HepG2 (cell line): ENCODE measurements at regions not wholly inside any gene's neighbourhood (a gene's known extent, or its start where the extent isn't known, plus 50 kb on each side); places are given as distances from the start of the nearest gene placed in this dataset.

Experiments used
- ATAC-seq: fragments of 200-7000 bp; cut with Tn5 transposase; 3 replicates; pipeline ENCODE4 v1.9.1; 2020; ENCODE audit warnings: mild to moderate bottlenecking, moderate library complexity
- BruUV-seq: library from RNA; stranded (reverse); fragments of 400-500 nt; replicated peaks from 2 replicates; lab custom pipeline; 2021; lab: Mats Ljungman, UMichigan
- CTCF ChIA-PET: fragments of 300-600 bp; formaldehyde crosslinking; extraction: SDS; loops from one replicate; lab custom pipeline; 2021; ENCODE audit warnings: low total read pairs, inconsistent platforms, low intra/inter-chr PET ratio; lab: Yijun Ruan, JAX
- POLR2A ChIA-PET: fragments of 350-600 bp; sonication (Branson Sonifier 250); formaldehyde crosslinking; loops from one replicate; lab custom pipeline; 2020; ENCODE audit warnings: antibody characterized with exemption, inconsistent platforms; lab: Yijun Ruan, JAX
- DNase-seq: peaks from one replicate; pipeline ENCODE4 v3.0.0-alpha.2; 2015; ENCODE audit warnings: low spot score
- FAIRE-seq: peaks from 3 replicates; lab custom pipeline; 2011; peaks lifted over from hg19 to GRCh38; lab: Jason Lieb, UNC
- H2AFZ ChIP-seq: one replicate; pipeline ENCODE4 v1.6.1; 2011; ENCODE audit warnings: low read length, inconsistent platforms
- H3K27ac ChIP-seq: fragments of 300-600 bp; 3 replicates; pipeline ENCODE4 v1.8.0; 2011; ENCODE audit warnings: mixed run types, mild to moderate bottlenecking, mixed read lengths, low read length, inconsistent platforms; ENCODE audit not compliant: insufficient read depth; ENCODE audit errors: extremely low read length
- H3K27me3 ChIP-seq, 2 experiments: fragments of 200-600 bp in 1 of 2; 2 replicates in 1 of 2; 3 replicates in 1 of 2; pipeline versions ENCODE4 v1.6.0 to v1.8.0; 2011; ENCODE audit warnings: low read length in 2 of 2, mild to moderate bottlenecking in 2 of 2, moderate library complexity in 2 of 2, inconsistent platforms in 1 of 2; ENCODE audit not compliant: insufficient read depth in 2 of 2, control insufficient read depth in 1 of 2
- H3K36me3 ChIP-seq, 2 experiments: fragments of 200-600 bp in 1 of 2; replicated peaks in 1 of 2; 2 replicates in 1 of 2; 3 replicates in 1 of 2; pipeline versions ENCODE4 v1.5.1 to v1.8.0; 2011; ENCODE audit warnings: low read length in 2 of 2, inconsistent platforms in 1 of 2; ENCODE audit not compliant: insufficient read depth in 2 of 2, control insufficient read depth in 1 of 2
- H3K4me1 ChIP-seq: 2 replicates; pipeline ENCODE4 v1.5.1; 2012; ENCODE audit warnings: low read length, inconsistent platforms; ENCODE audit not compliant: insufficient read depth
- H3K4me2 ChIP-seq: 2 replicates; pipeline ENCODE4 v1.6.0; 2011; ENCODE audit warnings: low read depth, low read length, inconsistent platforms
- H3K4me3 ChIP-seq, 3 experiments: fragments of 200-600 bp in 1 of 3; sonication (generic), shearing (Covaris generic) in 1 of 3; replicated peaks in 1 of 3; 2 replicates each; pipeline ENCODE4 v1.5.1; 2011 to 2016; ENCODE audit warnings: low read length in 3 of 3, inconsistent platforms in 2 of 3, low read depth in 2 of 3, mild to moderate bottlenecking in 2 of 3, control low read depth in 1 of 3, mixed read lengths in 1 of 3; ENCODE audit not compliant: insufficient read depth in 1 of 3
- H3K79me2 ChIP-seq: one replicate; pipeline ENCODE4 v1.6.1; 2011; ENCODE audit warnings: low read length, inconsistent platforms; ENCODE audit not compliant: insufficient read depth
- H3K9ac ChIP-seq: 2 replicates; pipeline ENCODE4 v1.6.0; 2011; ENCODE audit warnings: mild to moderate bottlenecking, low read depth, low read length, inconsistent platforms; ENCODE audit not compliant: insufficient read depth
- H3K9me3 ChIP-seq: 2 replicates; pipeline ENCODE4 v1.5.1; 2012; ENCODE audit warnings: mild to moderate bottlenecking, low read length
- H4K20me1 ChIP-seq: 2 replicates; pipeline ENCODE4 v1.6.0; 2011; ENCODE audit warnings: inconsistent platforms, mild to moderate bottlenecking, low read length, moderate library complexity; ENCODE audit not compliant: insufficient read depth
- AHDC1 ChIP-seq: sonication (generic); formaldehyde crosslinking; IDR thresholded peaks from 2 replicates; pipeline ENCODE4 v1.5.1; 2020; ENCODE audit warnings: mild to moderate bottlenecking, missing genetic modification reagents, borderline replicate concordance
- CC2D1A ChIP-seq: sonication (generic); formaldehyde crosslinking; IDR thresholded peaks from 2 replicates; pipeline ENCODE4 v1.8.1; 2023; ENCODE audit warnings: mild to moderate bottlenecking, missing genetic modification reagents
- CTCF ChIP-seq: sonication (generic); formaldehyde crosslinking; IDR thresholded peaks from 2 replicates; pipeline ENCODE4 v1.5.0; 2020; ENCODE audit warnings: mild to moderate bottlenecking, missing genetic modification reagents, moderate library complexity
- HHEX ChIP-seq: IDR thresholded peaks from 2 replicates; pipeline ENCODE4 v1.6.1; 2016; ENCODE audit warnings: control low read depth
- HMG20B ChIP-seq: conservative IDR thresholded peaks from 2 replicates; pipeline ENCODE4 v1.6.1; 2016; ENCODE audit warnings: missing genetic modification reagents, missing compliant biosample characterization
- RNF2 ChIP-seq: fragments of 450-650 bp; conservative IDR thresholded peaks from 2 replicates; pipeline ENCODE4 v1.6.1; 2016; ENCODE audit warnings: low read depth
- SIN3B ChIP-seq: fragments of 150-350 bp; IDR thresholded peaks from 2 replicates; pipeline ENCODE4 v1.6.1; 2014; ENCODE audit warnings: low read length
- XRCC5 ChIP-seq: fragments of 200-400 bp; formaldehyde crosslinking; optimal IDR thresholded peaks from 2 replicates; pipeline ENCODE3; 2017; ENCODE audit warnings: mild to moderate bottlenecking, low read length
- ZBTB38 ChIP-seq: sonication (generic); formaldehyde crosslinking; IDR thresholded peaks from 2 replicates; pipeline ENCODE4 v1.5.1; 2020; ENCODE audit warnings: mild to moderate bottlenecking, missing genetic modification reagents
- ZKSCAN1 ChIP-seq: fragments of 150-350 bp; IDR thresholded peaks from 2 replicates; pipeline ENCODE4 v1.6.1; 2014; ENCODE audit warnings: low read length
- ZKSCAN8 ChIP-seq: IDR thresholded peaks from 2 replicates; pipeline ENCODE4 v1.6.1; 2016; ENCODE audit warnings: borderline replicate concordance, missing genetic modification reagents, missing compliant biosample characterization
- ZNF574 ChIP-seq: sonication (generic); formaldehyde crosslinking; IDR thresholded peaks from 2 replicates; pipeline ENCODE4 v1.4.0; 2020; ENCODE audit warnings: missing genetic modification reagents
- ZNF776 ChIP-seq: sonication (generic); formaldehyde crosslinking; IDR thresholded peaks from 2 replicates; pipeline ENCODE4 v1.4.0; 2020; ENCODE audit warnings: mild to moderate bottlenecking, missing genetic modification reagents
- WGBS: methylation state at CpG from one replicate; pipeline ENCODE4 v1.1.6; 2017; ENCODE audit warnings: low lambda C conversion rate; 5-methylcytosine and 5-hydroxymethylcytosine counted together
- in situ Hi-C: cut with HindIII; loops from 2 replicates; pipeline ENCODE4 v1.10.0; 2017; ENCODE audit warnings: low pct_unique_long_range_greater_than_20kb; ENCODE audit not compliant: extremely low pct_ligation_motif_present
- intact Hi-C: fragments of 100-400 bp; cut with micrococcal nuclease; formaldehyde crosslinking; loops from one replicate; pipeline ENCODE4 v1.10.0; 2022; ENCODE audit not compliant: unreplicated experiment

GRCh38 chr4:46649390-46649789 lies 259.5 kb upstream of the GABRA2 start (continued):
- TF ChIP-seq AHDC1 (CRISPR knock-in tag) (no peak), ZKSCAN8 (no peak), ZKSCAN1 (no peak), ZNF776 (CRISPR knock-in tag) (no peak), CC2D1A (CRISPR knock-in tag) (no peak)

- H3K79me2 ChIP-seq = no peaks in the 10 kb centered on the region
- in situ Hi-C loops = no loop called here
- WGBS = 0% methylated on average over 1 of the region's 2 CpGs
- FAIRE-seq = no peak
- no peaks in the 10 kb centered on the region for H4K20me1 ChIP-seq
- intact Hi-C loops = loop anchor here (5.0 kb wide), 1 partner anchor 1886 kb away; no protein-coding TSS in a partner anchor
- no peak overlapping the region for H3K4me3 ChIP-seq
- POLR2A ChIA-PET = no interaction called here
- no peak overlapping the region for H3K27ac ChIP-seq
- peak; percentile 37 for DNase-seq
- CTCF ChIA-PET = interaction anchor here (1.9 kb wide), 1 partner anchor 319 kb away, joined by 8 read pairs; no protein-coding TSS in a partner anchor
- H3K4me2 ChIP-seq = no peak overlapping the region
- H3K36me3 ChIP-seq = no peaks in the 10 kb centered on the region
- no peaks in the 10 kb centered on the region; a peak in 1 of 5 replicates for H3K27me3 ChIP-seq
- BruUV-seq = no TSS peak
- no peak overlapping the region for H3K9ac ChIP-seq
- H3K4me1 ChIP-seq = no peaks in the 10 kb centered on the region
- no peak overlapping the region for H2AFZ ChIP-seq
- peak; percentile 78 for ATAC-seq
- peaks cover 27% of the 10 kb centered on the region for H3K9me3 ChIP-seq
- TF ChIP-seq CTCF (CRISPR knock-in tag) (peak; percentile 54), HHEX (CRISPR knock-in tag) (no peak), ZBTB38 (CRISPR knock-in tag) (no peak), SIN3B (no peak), RNF2 (no peak), HMG20B (CRISPR knock-in tag) (no peak), XRCC5 (peak; percentile 19), ZNF574 (CRISPR knock-in tag) (peak; percentile 33; the same call in 1 of the 2 replicates)
Measured at GRCh38 chr4:46648088-46648744, 258.3 kb upstream of the GABRA2 start.
